ENCODE measurements at regions not wholly inside any gene's neighbourhood (a gene's known extent, or its start where the extent isn't known, plus 50 kb on each side); places are given as distances from the start of the nearest gene placed in this dataset.

DNA sequence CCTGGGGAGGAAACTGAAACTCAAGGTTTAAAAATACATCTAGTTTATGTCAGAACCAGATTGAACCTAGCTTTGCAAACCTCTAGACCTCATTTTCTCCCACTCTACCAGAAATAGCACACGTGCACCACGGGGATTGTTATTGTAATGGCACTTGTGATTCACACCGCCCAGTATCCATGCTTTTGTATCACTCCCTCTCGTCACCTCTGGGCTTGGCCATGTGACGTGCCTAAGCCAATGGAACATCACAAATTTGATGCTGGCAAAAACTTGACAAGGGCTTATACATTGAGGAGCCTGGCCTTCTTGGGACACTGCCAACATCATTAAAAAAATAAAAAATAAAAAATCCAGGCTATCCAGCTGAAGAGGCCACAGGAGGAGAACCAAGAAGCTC lies 495.8 kb upstream of the POU3F3 start:
- no peak for TF ChIP-seq ZBTB8A (CRISPR knock-in tag; IDR thresholded peaks at IDR 0.05; ENCODE audit: borderline replicate concordance, low read depth)
- no peak for TF ChIP-seq RARA (CRISPR knock-in tag; IDR thresholded peaks at IDR 0.05)
- TF ChIP-seq BRCA1 (CRISPR knock-in tag; IDR thresholded peaks at IDR 0.05): no peak
- no peak for TF ChIP-seq TBX3 (IDR thresholded peaks at IDR 0.05; ENCODE audit: borderline replicate concordance)
- TF ChIP-seq, protein P1, sequence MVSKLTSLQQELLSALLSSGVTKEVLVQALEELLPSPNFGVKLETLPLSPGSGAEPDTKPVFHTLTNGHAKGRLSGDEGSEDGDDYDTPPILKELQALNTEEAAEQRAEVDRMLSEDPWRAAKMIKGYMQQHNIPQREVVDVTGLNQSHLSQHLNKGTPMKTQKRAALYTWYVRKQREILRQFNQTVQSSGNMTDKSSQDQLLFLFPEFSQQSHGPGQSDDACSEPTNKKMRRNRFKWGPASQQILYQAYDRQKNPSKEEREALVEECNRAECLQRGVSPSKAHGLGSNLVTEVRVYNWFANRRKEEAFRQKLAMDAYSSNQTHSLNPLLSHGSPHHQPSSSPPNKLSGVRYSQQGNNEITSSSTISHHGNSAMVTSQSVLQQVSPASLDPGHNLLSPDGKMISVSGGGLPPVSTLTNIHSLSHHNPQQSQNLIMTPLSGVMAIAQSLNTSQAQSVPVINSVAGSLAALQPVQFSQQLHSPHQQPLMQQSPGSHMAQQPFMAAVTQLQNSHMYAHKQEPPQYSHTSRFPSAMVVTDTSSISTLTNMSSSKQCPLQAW (CRISPR knock-in tag; IDR thresholded peaks at IDR 0.05): no peak
- TF ChIP-seq ZNF232 (CRISPR knock-in tag; IDR thresholded peaks at IDR 0.05; ENCODE audit: borderline replicate concordance): no peak
- no peak for TF ChIP-seq ZNF331 (CRISPR knock-in tag; IDR thresholded peaks at IDR 0.05)
- no peak for TF ChIP-seq ZBTB3 (CRISPR knock-in tag; IDR thresholded peaks at IDR 0.05; ENCODE audit: borderline replicate concordance, low read depth)
- no peak for TF ChIP-seq MTA1 (CRISPR knock-in tag; IDR thresholded peaks at IDR 0.05; ENCODE audit: borderline replicate concordance)

Measured in HepG2 (cell line).